T-helper 17 cell (primary cell): ENCODE measurements at regions not wholly inside any gene's neighbourhood (a gene's known extent, or its start where the extent isn't known, plus 50 kb on each side); places are given as distances from the start of the nearest gene placed in this dataset.
A peak's percentile ranks its signal among the peaks of the same experiment; 100 is the strongest.

Source experiments
- ATAC-seq: fragments of 150-1000 bp; cut with Tn5 transposase; 2 replicates; pipeline ENCODE4 v1.10.0; 2021; ENCODE audit warnings: mild to moderate bottlenecking, moderate library complexity
- DNase-seq, 3 donors: peaks; one replicate each; pipeline versions ENCODE4 v3.0.0 to v3.0.0-alpha.2; 2020 to 2021
- H3K9me3 ChIP-seq: one replicate; pipeline ENCODE4 v1.7.0; 2013; ENCODE audit warnings: low read length, mild to moderate bottlenecking; ENCODE audit not compliant: control insufficient read depth, poor library complexity, severe bottlenecking
- H3K27ac Mint-ChIP-seq: one replicate; pipeline ENCODE4 v1.8.0; 2022; ENCODE audit warnings: mild to moderate bottlenecking, moderate library complexity, mixed read lengths
- H3K27me3 Mint-ChIP-seq: one replicate; pipeline ENCODE4 v1.8.0; 2022; ENCODE audit warnings: mixed read lengths
- H3K36me3 Mint-ChIP-seq: one replicate; pipeline ENCODE4 v1.8.0; 2022; ENCODE audit warnings: low read depth, mixed read lengths
- H3K4me1 Mint-ChIP-seq: one replicate; pipeline ENCODE4 v1.8.0; 2022; ENCODE audit warnings: mild to moderate bottlenecking, mixed read lengths
- H3K4me3 Mint-ChIP-seq: one replicate; pipeline ENCODE4 v1.8.0; 2022; ENCODE audit warnings: mild to moderate bottlenecking, moderate library complexity, mixed read lengths

- H3K9me3 ChIP-seq = no peaks in the 10 kb centered on the region
- H3K4me3 Mint-ChIP-seq = no peak overlapping the region
- peaks cover 2% of the 10 kb centered on the region for H3K4me1 Mint-ChIP-seq
- ATAC-seq (no peak), DNase-seq (no peak)
- peaks cover 41% of the 10 kb centered on the region for H3K27me3 Mint-ChIP-seq
- no peaks in the 10 kb centered on the region for H3K36me3 Mint-ChIP-seq
- H3K27ac Mint-ChIP-seq = no peak overlapping the region
Observed at GRCh38 chr15:91769476-91769875, 84.0 kb upstream of the SLCO3A1 start.

GRCh38 chr15:91769894-91770293 is 83.6 kb upstream of the SLCO3A1 start:
- peaks cover 45% of the 10 kb centered on the region for H3K27me3 Mint-ChIP-seq
- no peaks in the 10 kb centered on the region for H3K9me3 ChIP-seq
- no peak overlapping the region for H3K4me3 Mint-ChIP-seq
- H3K27ac Mint-ChIP-seq = no peak overlapping the region
- ATAC-seq = no peak
- no peak for DNase-seq
- peaks cover 2% of the 10 kb centered on the region for H3K4me1 Mint-ChIP-seq
- H3K36me3 Mint-ChIP-seq = no peaks in the 10 kb centered on the region

- Mint-ChIP-seq H3K4me1 (peaks cover 2% of the 10 kb centered on the region), H3K27me3 (peaks cover 71% of the 10 kb centered on the region), H3K27ac (no peak overlapping the region), H3K36me3 (no peaks in the 10 kb centered on the region), H3K4me3 (no peak overlapping the region)
- DNase-seq (no peak), ATAC-seq (no peak)
- no peaks in the 10 kb centered on the region for H3K9me3 ChIP-seq
Observed at GRCh38 chr15:91776104-91776503, 77.4 kb upstream of the SLCO3A1 start.

- Mint-ChIP-seq H3K4me1 (no peaks in the 10 kb centered on the region), H3K4me3 (no peak overlapping the region), H3K36me3 (no peaks in the 10 kb centered on the region), H3K27me3 (peaks cover 78% of the 10 kb centered on the region), H3K27ac (no peak overlapping the region)
- DNase-seq = no peak
- no peak for ATAC-seq
- H3K9me3 ChIP-seq = no peaks in the 10 kb centered on the region
Observed at GRCh38 chr15:91779960-91780359, 73.5 kb upstream of the SLCO3A1 start.

GRCh38 chr15:91780387-91780786 is 73.1 kb upstream of the SLCO3A1 start:
- no peaks in the 10 kb centered on the region for H3K9me3 ChIP-seq
- DNase-seq = no peak
- Mint-ChIP-seq H3K4me3 (no peak overlapping the region), H3K27ac (no peak overlapping the region), H3K36me3 (no peaks in the 10 kb centered on the region), H3K4me1 (no peaks in the 10 kb centered on the region), H3K27me3 (peaks cover 75% of the 10 kb centered on the region)
- ATAC-seq = no peak

GRCh38 chr15:91782221-91782620 is 71.3 kb upstream of the SLCO3A1 start:
- Mint-ChIP-seq H3K4me3 (no peak overlapping the region), H3K27me3 (peaks cover 59% of the 10 kb centered on the region), H3K4me1 (no peaks in the 10 kb centered on the region), H3K36me3 (no peaks in the 10 kb centered on the region), H3K27ac (no peak overlapping the region)
- no peaks in the 10 kb centered on the region for H3K9me3 ChIP-seq
- no peak for DNase-seq
- no peak for ATAC-seq

GRCh38 chr15:91783008-91783407 is 70.5 kb upstream of the SLCO3A1 start:
- Mint-ChIP-seq H3K4me1 (no peaks in the 10 kb centered on the region), H3K36me3 (no peaks in the 10 kb centered on the region), H3K27me3 (peaks cover 51% of the 10 kb centered on the region), H3K27ac (no peak overlapping the region), H3K4me3 (no peak overlapping the region)
- DNase-seq (no peak), ATAC-seq (no peak)
- H3K9me3 ChIP-seq = no peaks in the 10 kb centered on the region

- Mint-ChIP-seq H3K27ac (no peak overlapping the region), H3K4me3 (no peak overlapping the region), H3K4me1 (no peaks in the 10 kb centered on the region), H3K36me3 (no peaks in the 10 kb centered on the region), H3K27me3 (peaks cover 49% of the 10 kb centered on the region)
- DNase-seq (no peak), ATAC-seq (no peak)
- H3K9me3 ChIP-seq = no peaks in the 10 kb centered on the region
Observed at GRCh38 chr15:91783451-91783850, 70.1 kb upstream of the SLCO3A1 start.

GRCh38 chr15:91784973-91785709 is 68.4 kb upstream of the SLCO3A1 start:
- no peak for ATAC-seq

GRCh38 chr15:91787198-91787597 is 66.3 kb upstream of the SLCO3A1 start:
- Mint-ChIP-seq H3K27me3 (peaks cover 35% of the 10 kb centered on the region), H3K4me3 (no peak overlapping the region), H3K36me3 (no peaks in the 10 kb centered on the region), H3K27ac (no peak overlapping the region), H3K4me1 (no peaks in the 10 kb centered on the region)
- no peak for ATAC-seq
- DNase-seq = no peak
- no peaks in the 10 kb centered on the region for H3K9me3 ChIP-seq

More at GRCh38 chr15:91784973-91785709, 68.4 kb upstream of the SLCO3A1 start:
- no peak overlapping the region for H3K4me3 Mint-ChIP-seq
- H3K27ac Mint-ChIP-seq = no peak overlapping the region
- H3K36me3 Mint-ChIP-seq = no peaks in the 10 kb centered on the region
- H3K4me1 Mint-ChIP-seq = no peaks in the 10 kb centered on the region
- peaks cover 35% of the 10 kb centered on the region for H3K27me3 Mint-ChIP-seq
- H3K9me3 ChIP-seq = no peaks in the 10 kb centered on the region
- DNase-seq = no peak

- H3K9me3 ChIP-seq = no peaks in the 10 kb centered on the region
- Mint-ChIP-seq H3K27ac (no peak overlapping the region), H3K36me3 (no peaks in the 10 kb centered on the region), H3K4me1 (no peaks in the 10 kb centered on the region), H3K4me3 (no peak overlapping the region), H3K27me3 (peaks cover 29% of the 10 kb centered on the region)
- no peak for ATAC-seq
- DNase-seq = no peak
Observed at GRCh38 chr15:91789136-91789535, 64.4 kb upstream of the SLCO3A1 start.

- Mint-ChIP-seq H3K4me1 (no peaks in the 10 kb centered on the region), H3K36me3 (no peaks in the 10 kb centered on the region)
Observed at GRCh38 chr15:91790836-91791235, 62.7 kb upstream of the SLCO3A1 start.

GRCh38 chr15:91793771-91794170 is 59.7 kb upstream of the SLCO3A1 start:
- no peak overlapping the region for H3K4me3 Mint-ChIP-seq
- H3K36me3 Mint-ChIP-seq = no peaks in the 10 kb centered on the region
- no peaks in the 10 kb centered on the region for H3K4me1 Mint-ChIP-seq
- H3K27ac Mint-ChIP-seq = no peak overlapping the region
- peaks cover 32% of the 10 kb centered on the region for H3K27me3 Mint-ChIP-seq
- H3K9me3 ChIP-seq = no peaks in the 10 kb centered on the region
- DNase-seq (no peak), ATAC-seq (no peak)

More at GRCh38 chr15:91790836-91791235, 62.7 kb upstream of the SLCO3A1 start:
- peaks cover 32% of the 10 kb centered on the region for H3K27me3 Mint-ChIP-seq
- H3K27ac Mint-ChIP-seq = no peak overlapping the region
- DNase-seq (no peak), ATAC-seq (no peak)
- H3K4me3 Mint-ChIP-seq = no peak overlapping the region
- no peaks in the 10 kb centered on the region for H3K9me3 ChIP-seq

- Mint-ChIP-seq H3K27me3 (peaks cover 33% of the 10 kb centered on the region), H3K4me1 (no peaks in the 10 kb centered on the region), H3K36me3 (no peaks in the 10 kb centered on the region), H3K4me3 (no peak overlapping the region), H3K27ac (peak overlapping the region; percentile 14)
- DNase-seq (no peak), ATAC-seq (no peak)
- H3K9me3 ChIP-seq = no peaks in the 10 kb centered on the region
Observed at GRCh38 chr15:91795235-91795634, 58.3 kb upstream of the SLCO3A1 start.
